ENCODE measurements at regions not wholly inside any gene's neighbourhood (a gene's known extent, or its start where the extent isn't known, plus 50 kb on each side); places are given as distances from the start of the nearest gene placed in this dataset.

- no peak for DNase-seq (ENCODE audit: extremely low spot score)
- H3K4me3 ChIP-seq (ENCODE audit: low read depth, low read length) = no peak overlapping the region
- WGBS = 78% methylated on average over 4 of the region's 4 CpGs
- H3K27ac ChIP-seq (ENCODE audit: low read depth) = no peak overlapping the region
- no peaks in the 10 kb centered on the region for H3K4me1 ChIP-seq (ENCODE audit: insufficient read depth)
- H3K36me3 ChIP-seq (ENCODE audit: insufficient read depth) = no peaks in the 10 kb centered on the region
Measured at GRCh38 chr2:221050020-221050795, 521.9 kb downstream of the EPHA4 start.

- no peak overlapping the region for H3K4me3 ChIP-seq (ENCODE audit: low read depth, low read length)
- WGBS = 98% methylated on average over 8 of the region's 8 CpGs
- no peak overlapping the region for H3K27ac ChIP-seq (ENCODE audit: low read depth)
- H3K4me1 ChIP-seq (ENCODE audit: insufficient read depth) = no peaks in the 10 kb centered on the region
- H3K36me3 ChIP-seq (ENCODE audit: insufficient read depth) = no peaks in the 10 kb centered on the region
- DNase-seq (ENCODE audit: extremely low spot score) = no peak
Measured at GRCh38 chr2:221051162-221051561, 520.9 kb downstream of the EPHA4 start.

GRCh38 chr2:221060376-221060775, 511.7 kb downstream of the EPHA4 start:
- DNase-seq (ENCODE audit: extremely low spot score) = no peak
- no peaks in the 10 kb centered on the region for H3K4me1 ChIP-seq (ENCODE audit: insufficient read depth)
- no peaks in the 10 kb centered on the region for H3K36me3 ChIP-seq (ENCODE audit: insufficient read depth)
- H3K4me3 ChIP-seq (ENCODE audit: low read depth, low read length) = no peak overlapping the region
- no peak overlapping the region for H3K27ac ChIP-seq (ENCODE audit: low read depth)

GRCh38 chr2:221063568-221063967, 508.5 kb downstream of the EPHA4 start:
- H3K4me1 ChIP-seq (ENCODE audit: insufficient read depth) = no peaks in the 10 kb centered on the region
- H3K4me3 ChIP-seq (ENCODE audit: low read depth, low read length) = no peak overlapping the region
- peaks cover 1% of the 10 kb centered on the region for H3K36me3 ChIP-seq (ENCODE audit: insufficient read depth)
- no peak overlapping the region for H3K27ac ChIP-seq (ENCODE audit: low read depth)
- 97% methylated on average over 3 of the region's 3 CpGs for WGBS
- no peak for DNase-seq (ENCODE audit: extremely low spot score)

- H3K27ac ChIP-seq (ENCODE audit: low read depth) = no peak overlapping the region
- no peaks in the 10 kb centered on the region for H3K4me1 ChIP-seq (ENCODE audit: insufficient read depth)
- peaks cover 1% of the 10 kb centered on the region for H3K36me3 ChIP-seq (ENCODE audit: insufficient read depth)
- DNase-seq (ENCODE audit: extremely low spot score) = no peak
- 91% methylated on average over 2 of the region's 2 CpGs for WGBS
- no peak overlapping the region for H3K4me3 ChIP-seq (ENCODE audit: low read depth, low read length)
Measured at GRCh38 chr2:221064058-221064854, 507.8 kb downstream of the EPHA4 start.

GRCh38 chr2:221064880-221065279, 507.2 kb downstream of the EPHA4 start:
- 66% methylated on average over 3 of the region's 3 CpGs for WGBS
- DNase-seq (ENCODE audit: extremely low spot score) = no peak
- H3K4me3 ChIP-seq (ENCODE audit: low read depth, low read length) = no peak overlapping the region
- no peaks in the 10 kb centered on the region for H3K4me1 ChIP-seq (ENCODE audit: insufficient read depth)
- peaks cover 1% of the 10 kb centered on the region for H3K36me3 ChIP-seq (ENCODE audit: insufficient read depth)
- H3K27ac ChIP-seq (ENCODE audit: low read depth) = no peak overlapping the region

GRCh38 chr2:221068123-221068522, 504.0 kb downstream of the EPHA4 start:
- no peak overlapping the region for H3K4me3 ChIP-seq (ENCODE audit: low read depth, low read length)
- H3K27ac ChIP-seq (ENCODE audit: low read depth) = no peak overlapping the region
- H3K36me3 ChIP-seq (ENCODE audit: insufficient read depth) = peaks cover 1% of the 10 kb centered on the region
- H3K4me1 ChIP-seq (ENCODE audit: insufficient read depth) = no peaks in the 10 kb centered on the region
- no peak for DNase-seq (ENCODE audit: extremely low spot score)

- Histone ChIP-seq H3K36me3 (ENCODE audit: insufficient read depth) (peaks cover 1% of the 10 kb centered on the region), H3K4me3 (ENCODE audit: low read depth, low read length) (no peak overlapping the region), H3K4me1 (ENCODE audit: insufficient read depth) (no peaks in the 10 kb centered on the region), H3K27ac (ENCODE audit: low read depth) (no peak overlapping the region)
- 94% methylated on average over 1 of the region's 1 CpG for WGBS
- DNase-seq (ENCODE audit: extremely low spot score) = no peak
Measured at GRCh38 chr2:221070106-221070505, 502.0 kb downstream of the EPHA4 start.

GRCh38 chr2:221073326-221074049, 498.6 kb downstream of the EPHA4 start:
- Histone ChIP-seq H3K4me3 (ENCODE audit: low read depth, low read length) (no peak overlapping the region), H3K4me1 (ENCODE audit: insufficient read depth) (no peaks in the 10 kb centered on the region), H3K36me3 (ENCODE audit: insufficient read depth) (no peaks in the 10 kb centered on the region), H3K27ac (ENCODE audit: low read depth) (no peak overlapping the region)
- 95% methylated on average over 4 of the region's 4 CpGs for WGBS
- DNase-seq (ENCODE audit: extremely low spot score) = no peak

- Histone ChIP-seq H3K27ac (ENCODE audit: low read depth) (no peak overlapping the region), H3K36me3 (ENCODE audit: insufficient read depth) (no peaks in the 10 kb centered on the region), H3K4me1 (ENCODE audit: insufficient read depth) (no peaks in the 10 kb centered on the region), H3K4me3 (ENCODE audit: low read depth, low read length) (no peak overlapping the region)
- no peak for DNase-seq (ENCODE audit: extremely low spot score)
- 95% methylated on average over 4 of the region's 4 CpGs for WGBS
Measured at GRCh38 chr2:221074238-221074637, 497.9 kb downstream of the EPHA4 start.

GRCh38 chr2:221075203-221075602, 496.9 kb downstream of the EPHA4 start:
- WGBS = 32% methylated on average over 3 of the region's 3 CpGs
- Histone ChIP-seq H3K27ac (ENCODE audit: low read depth) (no peak overlapping the region), H3K4me1 (ENCODE audit: insufficient read depth) (no peaks in the 10 kb centered on the region), H3K36me3 (ENCODE audit: insufficient read depth) (no peaks in the 10 kb centered on the region), H3K4me3 (ENCODE audit: low read depth, low read length) (no peak overlapping the region)
- no peak for DNase-seq (ENCODE audit: extremely low spot score)

GRCh38 chr2:221077251-221077650, 494.9 kb downstream of the EPHA4 start:
- WGBS = 94% methylated on average over 3 of the region's 3 CpGs
- Histone ChIP-seq H3K4me1 (ENCODE audit: insufficient read depth) (no peaks in the 10 kb centered on the region), H3K36me3 (ENCODE audit: insufficient read depth) (no peaks in the 10 kb centered on the region), H3K27ac (ENCODE audit: low read depth) (no peak overlapping the region), H3K4me3 (ENCODE audit: low read depth, low read length) (no peak overlapping the region)
- DNase-seq (ENCODE audit: extremely low spot score) = no peak

- H3K4me3 ChIP-seq (ENCODE audit: low read depth, low read length) = no peak overlapping the region
- H3K27ac ChIP-seq (ENCODE audit: low read depth) = no peak overlapping the region
- H3K36me3 ChIP-seq (ENCODE audit: insufficient read depth) = no peaks in the 10 kb centered on the region
- 97% methylated on average over 3 of the region's 3 CpGs for WGBS
- no peak for DNase-seq (ENCODE audit: extremely low spot score)
- H3K4me1 ChIP-seq (ENCODE audit: insufficient read depth) = no peaks in the 10 kb centered on the region
Measured at GRCh38 chr2:221077799-221078198, 494.3 kb downstream of the EPHA4 start.
